ENCODE measurements at regions not wholly inside any gene's neighbourhood (a gene's known extent, or its start where the extent isn't known, plus 50 kb on each side); places are given as distances from the start of the nearest gene placed in this dataset.

DNA sequence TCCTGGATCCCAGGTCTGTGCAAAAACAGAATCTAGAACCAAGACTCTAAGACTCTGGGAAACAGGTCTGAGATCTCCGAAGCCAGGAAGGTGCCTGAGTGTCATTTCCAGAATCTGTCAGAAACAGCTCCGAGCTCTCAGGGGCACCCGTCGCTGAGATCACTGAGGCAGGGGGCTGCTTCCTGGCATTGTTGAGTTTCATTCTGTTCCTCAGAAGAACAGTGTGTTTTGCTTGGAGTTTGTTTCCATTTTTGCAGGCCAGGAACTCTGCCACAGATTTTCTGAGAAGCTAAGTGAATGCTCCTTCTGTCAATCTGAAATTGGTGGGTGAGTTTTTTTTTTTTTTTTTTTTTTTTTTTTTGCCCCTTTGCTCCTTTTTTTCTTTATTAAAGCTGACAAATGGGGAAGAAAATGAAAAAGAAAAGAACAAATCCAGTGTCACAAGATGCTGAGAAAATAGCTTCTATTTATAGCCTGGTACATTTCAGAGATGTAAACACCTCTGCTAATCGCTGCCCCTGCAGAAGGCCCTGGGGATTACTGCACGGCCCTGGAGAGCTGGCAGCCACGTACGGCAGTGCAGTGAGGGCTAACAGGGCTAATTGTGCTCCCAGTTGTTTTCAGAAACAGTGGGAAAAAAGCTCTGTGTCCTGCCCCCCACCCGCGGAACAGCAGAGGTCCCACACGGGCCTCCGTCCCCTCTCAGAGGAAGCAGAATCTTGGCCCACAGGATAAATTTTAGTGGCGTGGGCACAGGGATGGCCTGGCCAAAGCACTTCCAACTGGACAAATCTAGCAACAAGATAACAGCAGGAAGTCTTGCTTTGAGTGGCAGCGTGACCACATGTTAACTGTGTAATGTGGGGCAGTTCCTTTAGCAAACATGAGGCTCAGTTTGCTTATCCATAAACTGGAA is 237.6 kb upstream of the IRS2 start:
- no peak overlapping the region for H3K4me3 ChIP-seq
- H3K9me3 ChIP-seq (replicated peaks in 1 of 3), result no peaks in the 10 kb centered on the region
- DNase-seq, result no peak
- TF ChIP-seq, protein P1, sequence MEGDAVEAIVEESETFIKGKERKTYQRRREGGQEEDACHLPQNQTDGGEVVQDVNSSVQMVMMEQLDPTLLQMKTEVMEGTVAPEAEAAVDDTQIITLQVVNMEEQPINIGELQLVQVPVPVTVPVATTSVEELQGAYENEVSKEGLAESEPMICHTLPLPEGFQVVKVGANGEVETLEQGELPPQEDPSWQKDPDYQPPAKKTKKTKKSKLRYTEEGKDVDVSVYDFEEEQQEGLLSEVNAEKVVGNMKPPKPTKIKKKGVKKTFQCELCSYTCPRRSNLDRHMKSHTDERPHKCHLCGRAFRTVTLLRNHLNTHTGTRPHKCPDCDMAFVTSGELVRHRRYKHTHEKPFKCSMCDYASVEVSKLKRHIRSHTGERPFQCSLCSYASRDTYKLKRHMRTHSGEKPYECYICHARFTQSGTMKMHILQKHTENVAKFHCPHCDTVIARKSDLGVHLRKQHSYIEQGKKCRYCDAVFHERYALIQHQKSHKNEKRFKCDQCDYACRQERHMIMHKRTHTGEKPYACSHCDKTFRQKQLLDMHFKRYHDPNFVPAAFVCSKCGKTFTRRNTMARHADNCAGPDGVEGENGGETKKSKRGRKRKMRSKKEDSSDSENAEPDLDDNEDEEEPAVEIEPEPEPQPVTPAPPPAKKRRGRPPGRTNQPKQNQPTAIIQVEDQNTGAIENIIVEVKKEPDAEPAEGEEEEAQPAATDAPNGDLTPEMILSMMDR (IDR thresholded peaks at IDR 0.05), result no peak
- no peak for TF ChIP-seq POLR2A (IDR thresholded peaks at IDR 0.05)
- WGBS, 4 donors, result 53 to 64% (median 57%) methylated on average over 13 to 14 of the region's 14 CpGs
- H3K36me3 ChIP-seq (replicated peaks in 1 of 2), result no peaks in the 10 kb centered on the region
- H3K27ac ChIP-seq, result no peak overlapping the region
- no peaks in the 10 kb centered on the region for H3K27me3 ChIP-seq
- no peaks in the 10 kb centered on the region for H3K4me1 ChIP-seq (replicated peaks in 1 of 2)
- intact Hi-C loops (cut with DNase I), result no loop called here

DNA sequence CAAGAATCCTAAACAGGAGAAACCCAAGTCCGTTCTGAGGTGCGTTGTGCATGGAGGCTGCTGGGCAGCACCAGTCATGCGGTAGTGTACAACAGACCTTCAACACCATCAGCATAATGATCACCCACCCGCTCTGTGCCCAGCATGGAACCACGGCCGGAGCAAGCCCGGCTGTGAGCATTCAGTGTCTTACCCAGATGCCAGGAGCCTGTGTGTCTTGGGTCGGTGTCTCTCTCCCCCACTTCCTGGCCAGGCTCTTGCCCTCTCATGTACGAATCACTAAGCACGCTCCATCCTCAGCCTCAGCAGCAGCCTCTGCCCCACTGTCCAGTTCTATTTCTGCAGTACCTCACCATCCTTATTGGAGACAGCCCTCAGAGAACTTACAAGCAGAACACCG is 231.6 kb upstream of the IRS2 start:
- WGBS, 4 donors, result 82 to 86% (median 86%) methylated on average over 10 to 11 of the region's 11 CpGs

DNA sequence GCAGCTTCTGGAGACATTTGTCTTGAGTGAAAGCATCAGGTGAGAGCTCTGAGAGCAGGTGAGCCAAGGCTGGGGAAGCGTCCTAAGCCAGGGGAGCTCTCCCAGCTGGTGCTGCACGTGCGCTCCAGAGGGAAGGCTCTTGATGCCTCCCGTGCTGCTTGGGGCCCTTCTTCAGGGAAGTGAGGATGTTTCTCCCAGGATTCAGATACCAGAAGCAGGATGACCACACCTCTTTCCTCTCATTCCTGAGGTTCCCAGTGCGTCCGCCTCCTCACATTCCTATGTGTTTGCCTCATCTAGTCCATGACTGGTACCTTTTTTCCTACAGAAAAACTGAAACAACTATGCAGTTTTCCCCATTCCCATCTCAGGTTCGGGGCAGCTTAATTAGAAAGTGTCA is 231.0 kb upstream of the IRS2 start:
- intact Hi-C loops (cut with DNase I), result no loop called here
- DNase-seq, result no peak
- H3K27me3 ChIP-seq, result no peaks in the 10 kb centered on the region
- TF ChIP-seq POLR2A (IDR thresholded peaks at IDR 0.05), result no peak
- TF ChIP-seq, protein P1 (IDR thresholded peaks at IDR 0.05), result no peak
- H3K4me1 ChIP-seq (replicated peaks in 1 of 2), result no peaks in the 10 kb centered on the region
- no peaks in the 10 kb centered on the region for H3K9me3 ChIP-seq (replicated peaks in 1 of 3)
- no peak overlapping the region for H3K27ac ChIP-seq
- no peak overlapping the region for H3K4me3 ChIP-seq
- 57 to 74% (median 68%) methylated on average over 6 to 7 of the region's 7 CpGs for WGBS, 4 donors
- H3K36me3 ChIP-seq (replicated peaks in 1 of 2), result no peaks in the 10 kb centered on the region

More for the DNA sequence above, 231.6 kb upstream of the IRS2 start:
- Histone ChIP-seq H3K36me3 (replicated peaks in 1 of 2) (no peaks in the 10 kb centered on the region), H3K4me3 (no peak overlapping the region), H3K27me3 (no peaks in the 10 kb centered on the region), H3K4me1 (replicated peaks in 1 of 2) (no peaks in the 10 kb centered on the region), H3K27ac (no peak overlapping the region), H3K9me3 (replicated peaks in 1 of 3) (no peaks in the 10 kb centered on the region)
- no peak for DNase-seq
- intact Hi-C loops (cut with DNase I), result no loop called here
- TF ChIP-seq, protein P1 (IDR thresholded peaks at IDR 0.05), result no peak

DNA sequence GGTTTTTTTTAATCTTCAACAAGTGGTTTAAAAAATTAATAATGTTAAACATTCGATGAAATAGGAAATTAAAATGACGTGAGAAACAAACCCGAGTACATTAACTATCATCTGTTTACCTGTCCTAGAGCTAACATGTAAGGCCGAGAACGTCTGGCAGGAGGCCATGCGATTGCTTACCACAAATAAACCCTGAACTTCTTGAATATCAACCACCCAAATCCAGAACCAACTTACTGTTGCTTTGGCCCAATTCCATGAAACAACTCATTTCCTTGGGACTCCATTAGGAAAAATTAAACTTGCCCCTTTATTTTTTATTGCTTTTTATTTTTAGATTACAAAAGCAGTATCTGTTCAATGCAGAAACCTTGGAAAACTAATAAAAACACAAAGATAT is 228.9 kb upstream of the IRS2 start:
- H3K36me3 ChIP-seq (replicated peaks in 1 of 2), result no peaks in the 10 kb centered on the region
- no peak for TF ChIP-seq POLR2A (IDR thresholded peaks at IDR 0.05)
- TF ChIP-seq, protein P1 (IDR thresholded peaks at IDR 0.05), result no peak
- 75 to 84% (median 81%) methylated on average over 6 of the region's 6 CpGs for WGBS, 4 donors

More for the DNA sequence above, 228.9 kb upstream of the IRS2 start:
- Histone ChIP-seq H3K4me3 (no peak overlapping the region), H3K27me3 (no peaks in the 10 kb centered on the region), H3K27ac (no peak overlapping the region), H3K4me1 (replicated peaks in 1 of 2) (no peaks in the 10 kb centered on the region), H3K9me3 (replicated peaks in 1 of 3) (no peaks in the 10 kb centered on the region)
- intact Hi-C loops (cut with DNase I), result no loop called here
- no peak for DNase-seq

Data from adrenal gland (tissue), 9 donors.